Hepatocyte (in vitro differentiated cells): ENCODE measurements at regions not wholly inside any gene's neighbourhood (a gene's known extent, or its start where the extent isn't known, plus 50 kb on each side); places are given as distances from the start of the nearest gene placed in this dataset.

Experiments
- CTCF ChIP-seq: fragments of 200-600 bp; sonication (generic); IDR thresholded peaks from 2 replicates; pipeline ENCODE4 v1.5.1; 2016; ENCODE audit warnings: antibody characterized with exemption, mild to moderate bottlenecking; ENCODE audit not compliant: poor library complexity
- EZH2 ChIP-seq: fragments of 200-600 bp; sonication (generic); IDR thresholded peaks from 2 replicates; pipeline ENCODE4 v1.6.1; 2016; ENCODE audit warnings: antibody characterized with exemption, mild to moderate bottlenecking, borderline replicate concordance
- EZH2phosphoT487 ChIP-seq: fragments of 200-600 bp; sonication (generic); IDR thresholded peaks from one replicate; pipeline ENCODE4 v1.6.1; 2018; ENCODE audit warnings: antibody characterized with exemption, mild to moderate bottlenecking, low read depth, moderate library complexity; ENCODE audit not compliant: unreplicated experiment, severe bottlenecking

- TF ChIP-seq CTCF (no peak), EZH2 (no peak), EZH2phosphoT487 (no peak)
These were observed 195.1 kb downstream of the PWWP3B start for GRCh38 chrX:106363214-106363613.
